WTC11 (cell line): ENCODE measurements at regions not wholly inside any gene's neighbourhood (a gene's known extent, or its start where the extent isn't known, plus 50 kb on each side); places are given as distances from the start of the nearest gene placed in this dataset.
A peak's percentile ranks its signal among the peaks of the same experiment; 100 is the strongest.

Experiments used
- ATAC-seq: fragments of 200-7000 bp; cut with Tn5 transposase; 2 replicates; pipeline ENCODE4 v1.10.0; 2021; ENCODE audit warnings: mild to moderate bottlenecking, moderate library complexity
- CTCF ChIA-PET: fragments of 300-600 bp; sonication (Branson Sonifier 250); formaldehyde crosslinking; loops from one replicate; lab custom pipeline; 2021; ENCODE audit warnings: antibody characterized with exemption; lab: Charles Lee
- POLR2A ChIA-PET: fragments of 350-600 bp; sonication (Branson Sonifier 250); formaldehyde crosslinking; loops from one replicate; lab custom pipeline; 2021; ENCODE audit warnings: antibody characterized with exemption; lab: Charles Lee
- DNase-seq: peaks from one replicate; pipeline ENCODE4 v3.0.0; 2021; ENCODE audit warnings: low spot score
- H3K27ac Mint-ChIP-seq: 2 replicates; pipeline ENCODE4 v1.8.0; 2021; ENCODE audit warnings: mixed read lengths
- H3K27me3 Mint-ChIP-seq: 2 replicates; pipeline ENCODE4 v1.8.0; 2021; ENCODE audit warnings: low read depth, mild to moderate bottlenecking, moderate library complexity, mixed read lengths
- H3K36me3 Mint-ChIP-seq: 2 replicates; pipeline ENCODE4 v1.8.0; 2021; ENCODE audit warnings: mixed read lengths
- H3K4me1 Mint-ChIP-seq: 2 replicates; pipeline ENCODE4 v1.8.0; 2022; ENCODE audit warnings: mixed read lengths
- H3K4me3 Mint-ChIP-seq: 2 replicates; pipeline ENCODE4 v1.8.0; 2021; ENCODE audit warnings: mild to moderate bottlenecking, moderate library complexity, mixed read lengths
- H3K9me3 Mint-ChIP-seq: 2 replicates; pipeline ENCODE4 v1.8.0; 2021; ENCODE audit warnings: mixed read lengths
- ATF2 ChIP-seq: sonication (generic); formaldehyde crosslinking; IDR thresholded peaks from 2 replicates; pipeline ENCODE4 v1.8.1; 2022; ENCODE audit warnings: low read depth, missing genetic modification reagents, borderline replicate concordance
- CREB1 ChIP-seq: sonication (generic); formaldehyde crosslinking; IDR thresholded peaks from 2 replicates; pipeline ENCODE4 v1.8.0; 2023; ENCODE audit warnings: mild to moderate bottlenecking, missing genetic modification reagents
- CTCF ChIP-seq: fragments of 200-600 bp; IDR thresholded peaks from 2 replicates; pipeline ENCODE4 v1.8.0; 2022; ENCODE audit warnings: antibody characterized with exemption
- E2F1 ChIP-seq: sonication (generic); formaldehyde crosslinking; IDR thresholded peaks from 2 replicates; pipeline ENCODE4 v1.8.0; 2022; ENCODE audit warnings: mild to moderate bottlenecking, missing genetic modification reagents
- JAZF1 ChIP-seq: fragments of 250-450 bp; sonication (Bioruptor Pico); IDR thresholded peaks from 2 replicates; pipeline ENCODE4 v1.9.0; 2021; ENCODE audit warnings: moderate library complexity, mild to moderate bottlenecking, inconsistent platforms
- JUN ChIP-seq: sonication (generic); formaldehyde crosslinking; IDR thresholded peaks from 2 replicates; pipeline ENCODE4 v1.8.0; 2023; ENCODE audit warnings: mild to moderate bottlenecking, missing genetic modification reagents
- MLX ChIP-seq: sonication (generic); formaldehyde crosslinking; IDR thresholded peaks from 2 replicates; pipeline ENCODE4 v1.8.1; 2023; ENCODE audit warnings: mild to moderate bottlenecking, missing genetic modification reagents, moderate library complexity
- MXD4 ChIP-seq: fragments of 250-450 bp; sonication (Bioruptor Pico); IDR thresholded peaks from 2 replicates; pipeline ENCODE4 v1.8.0; 2021; ENCODE audit warnings: mild to moderate bottlenecking, moderate library complexity, borderline replicate concordance
- NFE2L1 ChIP-seq: sonication (generic); formaldehyde crosslinking; IDR thresholded peaks from 2 replicates; pipeline ENCODE4 v1.8.1; 2023; ENCODE audit warnings: missing genetic modification reagents
- NR1H2 ChIP-seq: sonication (generic); formaldehyde crosslinking; IDR thresholded peaks from 2 replicates; pipeline ENCODE4 v1.9.0; 2021; ENCODE audit warnings: mild to moderate bottlenecking, moderate library complexity, missing genetic modification reagents
- PRDM15 ChIP-seq: sonication (generic); formaldehyde crosslinking; IDR thresholded peaks from 2 replicates; pipeline ENCODE4 v1.8.0; 2022; ENCODE audit warnings: missing genetic modification reagents
- PRRX2 ChIP-seq: fragments of 250-450 bp; sonication (Bioruptor Pico); IDR thresholded peaks from 2 replicates; pipeline ENCODE4 v1.8.0; 2021; ENCODE audit warnings: mild to moderate bottlenecking
- TCF7 ChIP-seq: sonication (generic); formaldehyde crosslinking; IDR thresholded peaks from 2 replicates; pipeline ENCODE4 v1.8.0; 2022; ENCODE audit warnings: mild to moderate bottlenecking, low read depth, missing genetic modification reagents, moderate library complexity
- USF2 ChIP-seq: sonication (generic); formaldehyde crosslinking; IDR thresholded peaks from 2 replicates; pipeline ENCODE4 v1.8.1; 2023; ENCODE audit warnings: mild to moderate bottlenecking, missing genetic modification reagents, moderate library complexity
- ZNF121 ChIP-seq: sonication (generic); formaldehyde crosslinking; IDR thresholded peaks from 2 replicates; pipeline ENCODE4 v1.8.0; 2023; ENCODE audit warnings: missing genetic modification reagents
- ZNF219 ChIP-seq: sonication (generic); formaldehyde crosslinking; IDR thresholded peaks from 2 replicates; pipeline ENCODE4 v1.8.0; 2023; ENCODE audit warnings: missing genetic modification reagents, mild to moderate bottlenecking, borderline replicate concordance
- ZNF425 ChIP-seq: fragments of 250-450 bp; sonication (Bioruptor Pico); conservative IDR thresholded peaks from 2 replicates; pipeline ENCODE4 v1.9.0; 2021; ENCODE audit warnings: mild to moderate bottlenecking

- Mint-ChIP-seq H3K4me3 (peak overlapping the region; percentile 90), H3K27me3 (peaks cover 15% of the 10 kb centered on the region), H3K36me3 (no peaks in the 10 kb centered on the region), H3K27ac (no peak overlapping the region), H3K4me1 (peaks cover 11% of the 10 kb centered on the region), H3K9me3 (no peaks in the 10 kb centered on the region)
- DNase-seq (peak; percentile 92), ATAC-seq (peak; percentile 76)
- TF ChIP-seq ZNF121 (CRISPR knock-in tag) = no peak
- TF ChIP-seq ZNF219 (CRISPR knock-in tag) = no peak
- TF ChIP-seq E2F1 = no peak
- no peak for TF ChIP-seq NFE2L1 (CRISPR knock-in tag)
- TF ChIP-seq TCF7 (CRISPR knock-in tag) = no peak
- CTCF ChIA-PET = interaction anchor here (0.7 to 2.6 kb wide), 3 partner anchors 20 to 379 kb away, joined by 3 to 13 read pairs (median 3); no protein-coding TSS in a partner anchor
- POLR2A ChIA-PET = no interaction called here
These were observed 82.9 kb upstream of the C1QTNF9B start for GRCh38 chr13:23980160-23980551.

- no peak overlapping the region for H3K27ac Mint-ChIP-seq
- TF ChIP-seq MXD4 (CRISPR knock-in tag) = no peak
- POLR2A ChIA-PET = no interaction called here
- no peaks in the 10 kb centered on the region for H3K9me3 Mint-ChIP-seq
- DNase-seq (no peak), ATAC-seq (no peak)
- no peak overlapping the region for H3K4me3 Mint-ChIP-seq
- H3K36me3 Mint-ChIP-seq = no peaks in the 10 kb centered on the region
- peaks cover 11% of the 10 kb centered on the region for H3K4me1 Mint-ChIP-seq
- H3K27me3 Mint-ChIP-seq = peaks cover 10% of the 10 kb centered on the region
- CTCF ChIA-PET = interaction anchor here (1.2 to 1.3 kb wide), 2 partner anchors 22 to 37 kb away, joined by 3 to 4 read pairs; no protein-coding TSS in a partner anchor
These were observed 86.4 kb upstream of the C1QTNF9B start for GRCh38 chr13:23983671-23984070.

- CTCF ChIA-PET = interaction anchor here (1.3 kb wide), 1 partner anchor 36 kb away, joined by 3 read pairs; no protein-coding TSS in a partner anchor
- POLR2A ChIA-PET = no interaction called here
- H3K36me3 Mint-ChIP-seq = no peaks in the 10 kb centered on the region
- no peak for DNase-seq
- H3K9me3 Mint-ChIP-seq = no peaks in the 10 kb centered on the region
- TF ChIP-seq NR1H2 (no peak), JAZF1 (CRISPR knock-in tag) (no peak), ATF2 (CRISPR knock-in tag) (no peak), CTCF (no peak), PRDM15 (CRISPR knock-in tag) (no peak)
- peaks cover 4% of the 10 kb centered on the region for H3K27me3 Mint-ChIP-seq
- no peak for ATAC-seq
- H3K4me3 Mint-ChIP-seq = no peak overlapping the region
- peaks cover 7% of the 10 kb centered on the region for H3K4me1 Mint-ChIP-seq
- no peak overlapping the region for H3K27ac Mint-ChIP-seq
These were observed 87.2 kb upstream of the C1QTNF9B start for GRCh38 chr13:23984546-23984945.

GRCh38 chr13:23985060-23985459, 87.8 kb upstream of the C1QTNF9B start:
- Mint-ChIP-seq H3K27ac (no peak overlapping the region), H3K27me3 (peaks cover 4% of the 10 kb centered on the region), H3K4me3 (no peak overlapping the region), H3K9me3 (no peaks in the 10 kb centered on the region), H3K4me1 (peaks cover 4% of the 10 kb centered on the region), H3K36me3 (no peaks in the 10 kb centered on the region)
- ATAC-seq (no peak), DNase-seq (no peak)
- ChIA-PET POLR2A (no interaction called here), CTCF (no interaction called here)
- TF ChIP-seq MLX (CRISPR knock-in tag) = no peak
- TF ChIP-seq CREB1 (CRISPR knock-in tag) = no peak
- TF ChIP-seq ZNF425 (CRISPR knock-in tag) = no peak
- TF ChIP-seq USF2 (CRISPR knock-in tag) = no peak
- no peak for TF ChIP-seq JUN (CRISPR knock-in tag)
- no peak for TF ChIP-seq PRRX2 (CRISPR knock-in tag)
